ENCODE measurements at regions not wholly inside any gene's neighbourhood (a gene's known extent, or its start where the extent isn't known, plus 50 kb on each side); places are given as distances from the start of the nearest gene placed in this dataset.

GRCh38 chr13:109447667-109448066 is 338.7 kb downstream of the IRS2 start (continued):
- TF ChIP-seq TEAD4 (CRISPR knock-in tag; IDR thresholded peaks at IDR 0.05), result no peak
- TF ChIP-seq, protein P1, sequence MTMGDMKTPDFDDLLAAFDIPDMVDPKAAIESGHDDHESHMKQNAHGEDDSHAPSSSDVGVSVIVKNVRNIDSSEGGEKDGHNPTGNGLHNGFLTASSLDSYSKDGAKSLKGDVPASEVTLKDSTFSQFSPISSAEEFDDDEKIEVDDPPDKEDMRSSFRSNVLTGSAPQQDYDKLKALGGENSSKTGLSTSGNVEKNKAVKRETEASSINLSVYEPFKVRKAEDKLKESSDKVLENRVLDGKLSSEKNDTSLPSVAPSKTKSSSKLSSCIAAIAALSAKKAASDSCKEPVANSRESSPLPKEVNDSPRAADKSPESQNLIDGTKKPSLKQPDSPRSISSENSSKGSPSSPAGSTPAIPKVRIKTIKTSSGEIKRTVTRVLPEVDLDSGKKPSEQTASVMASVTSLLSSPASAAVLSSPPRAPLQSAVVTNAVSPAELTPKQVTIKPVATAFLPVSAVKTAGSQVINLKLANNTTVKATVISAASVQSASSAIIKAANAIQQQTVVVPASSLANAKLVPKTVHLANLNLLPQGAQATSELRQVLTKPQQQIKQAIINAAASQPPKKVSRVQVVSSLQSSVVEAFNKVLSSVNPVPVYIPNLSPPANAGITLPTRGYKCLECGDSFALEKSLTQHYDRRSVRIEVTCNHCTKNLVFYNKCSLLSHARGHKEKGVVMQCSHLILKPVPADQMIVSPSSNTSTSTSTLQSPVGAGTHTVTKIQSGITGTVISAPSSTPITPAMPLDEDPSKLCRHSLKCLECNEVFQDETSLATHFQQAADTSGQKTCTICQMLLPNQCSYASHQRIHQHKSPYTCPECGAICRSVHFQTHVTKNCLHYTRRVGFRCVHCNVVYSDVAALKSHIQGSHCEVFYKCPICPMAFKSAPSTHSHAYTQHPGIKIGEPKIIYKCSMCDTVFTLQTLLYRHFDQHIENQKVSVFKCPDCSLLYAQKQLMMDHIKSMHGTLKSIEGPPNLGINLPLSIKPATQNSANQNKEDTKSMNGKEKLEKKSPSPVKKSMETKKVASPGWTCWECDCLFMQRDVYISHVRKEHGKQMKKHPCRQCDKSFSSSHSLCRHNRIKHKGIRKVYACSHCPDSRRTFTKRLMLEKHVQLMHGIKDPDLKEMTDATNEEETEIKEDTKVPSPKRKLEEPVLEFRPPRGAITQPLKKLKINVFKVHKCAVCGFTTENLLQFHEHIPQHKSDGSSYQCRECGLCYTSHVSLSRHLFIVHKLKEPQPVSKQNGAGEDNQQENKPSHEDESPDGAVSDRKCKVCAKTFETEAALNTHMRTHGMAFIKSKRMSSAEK (CRISPR knock-in tag; IDR thresholded peaks at IDR 0.05; ENCODE audit: borderline replicate concordance), result no peak
- TF ChIP-seq SMAD4 (CRISPR knock-in tag; IDR thresholded peaks at IDR 0.05), result no peak
- no peak for TF ChIP-seq IRF2 (CRISPR knock-in tag; IDR thresholded peaks at IDR 0.05; ENCODE audit: borderline replicate concordance, low read depth)
- TF ChIP-seq SP1 (CRISPR knock-in tag; conservative IDR thresholded peaks at IDR 0.05), result no peak

- H3K4me1 Mint-ChIP-seq, result no peaks in the 10 kb centered on the region
- ATAC-seq (no peak), DNase-seq (ENCODE audit: low spot score) (no peak)
- no peak overlapping the region for H3K4me3 Mint-ChIP-seq
- H3K27me3 Mint-ChIP-seq (ENCODE audit: low read depth), result no peaks in the 10 kb centered on the region; the same call in 1 of the 2 replicates
- peaks cover 35% of the 10 kb centered on the region for H3K9me3 Mint-ChIP-seq
- H3K36me3 Mint-ChIP-seq, result 0 out of 2 replicates have a peak, but pooled peaks cover 13% of the 10 kb centered on the region
- CTCF ChIA-PET, result no interaction called here
- TF ChIP-seq FOXK1 (CRISPR knock-in tag; IDR thresholded peaks at IDR 0.05) (no peak), KAT7 (CRISPR knock-in tag; IDR thresholded peaks at IDR 0.05; ENCODE audit: borderline replicate concordance) (no peak), ZNF671 (CRISPR knock-in tag; IDR thresholded peaks at IDR 0.05) (no peak), ATF3 (CRISPR knock-in tag; conservative IDR thresholded peaks at IDR 0.05) (no peak), NR2C2 (CRISPR knock-in tag; IDR thresholded peaks at IDR 0.05) (no peak), ZNF281 (CRISPR knock-in tag; IDR thresholded peaks at IDR 0.05) (no peak)
- TF ChIP-seq, protein P2, sequence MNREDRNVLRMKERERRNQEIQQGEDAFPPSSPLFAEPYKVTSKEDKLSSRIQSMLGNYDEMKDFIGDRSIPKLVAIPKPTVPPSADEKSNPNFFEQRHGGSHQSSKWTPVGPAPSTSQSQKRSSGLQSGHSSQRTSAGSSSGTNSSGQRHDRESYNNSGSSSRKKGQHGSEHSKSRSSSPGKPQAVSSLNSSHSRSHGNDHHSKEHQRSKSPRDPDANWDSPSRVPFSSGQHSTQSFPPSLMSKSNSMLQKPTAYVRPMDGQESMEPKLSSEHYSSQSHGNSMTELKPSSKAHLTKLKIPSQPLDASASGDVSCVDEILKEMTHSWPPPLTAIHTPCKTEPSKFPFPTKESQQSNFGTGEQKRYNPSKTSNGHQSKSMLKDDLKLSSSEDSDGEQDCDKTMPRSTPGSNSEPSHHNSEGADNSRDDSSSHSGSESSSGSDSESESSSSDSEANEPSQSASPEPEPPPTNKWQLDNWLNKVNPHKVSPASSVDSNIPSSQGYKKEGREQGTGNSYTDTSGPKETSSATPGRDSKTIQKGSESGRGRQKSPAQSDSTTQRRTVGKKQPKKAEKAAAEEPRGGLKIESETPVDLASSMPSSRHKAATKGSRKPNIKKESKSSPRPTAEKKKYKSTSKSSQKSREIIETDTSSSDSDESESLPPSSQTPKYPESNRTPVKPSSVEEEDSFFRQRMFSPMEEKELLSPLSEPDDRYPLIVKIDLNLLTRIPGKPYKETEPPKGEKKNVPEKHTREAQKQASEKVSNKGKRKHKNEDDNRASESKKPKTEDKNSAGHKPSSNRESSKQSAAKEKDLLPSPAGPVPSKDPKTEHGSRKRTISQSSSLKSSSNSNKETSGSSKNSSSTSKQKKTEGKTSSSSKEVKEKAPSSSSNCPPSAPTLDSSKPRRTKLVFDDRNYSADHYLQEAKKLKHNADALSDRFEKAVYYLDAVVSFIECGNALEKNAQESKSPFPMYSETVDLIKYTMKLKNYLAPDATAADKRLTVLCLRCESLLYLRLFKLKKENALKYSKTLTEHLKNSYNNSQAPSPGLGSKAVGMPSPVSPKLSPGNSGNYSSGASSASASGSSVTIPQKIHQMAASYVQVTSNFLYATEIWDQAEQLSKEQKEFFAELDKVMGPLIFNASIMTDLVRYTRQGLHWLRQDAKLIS (CRISPR knock-in tag; IDR thresholded peaks at IDR 0.05; ENCODE audit: borderline replicate concordance), result no peak
- H3K27ac Mint-ChIP-seq, result no peak overlapping the region
- POLR2A ChIA-PET, result no interaction called here
Observed at GRCh38 chr13:109440320-109440719, 346.1 kb downstream of the IRS2 start.

DNA sequence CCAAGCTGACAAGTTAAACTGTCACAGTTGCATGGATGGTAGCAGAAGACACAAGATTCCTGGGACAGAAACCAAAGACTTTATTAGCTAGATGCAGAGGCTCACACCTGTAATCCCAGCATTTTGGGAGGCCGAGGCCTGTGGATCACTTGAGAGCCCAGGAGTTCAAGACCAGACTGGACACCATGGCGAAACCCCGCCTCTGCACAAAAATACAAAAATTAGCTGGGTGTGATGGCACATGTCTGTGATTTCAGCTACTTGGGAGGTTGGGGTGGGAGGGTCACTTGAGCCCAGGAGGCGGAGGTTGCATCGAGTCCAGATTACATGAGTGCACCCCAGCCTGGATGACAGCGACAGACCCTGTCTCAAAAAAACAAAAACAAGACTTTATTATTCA is 346.6 kb downstream of the IRS2 start:
- H3K27me3 Mint-ChIP-seq (ENCODE audit: low read depth), result no peaks in the 10 kb centered on the region; the same call in 1 of the 2 replicates
- ChIA-PET CTCF (no interaction called here), POLR2A (no interaction called here)
- no peaks in the 10 kb centered on the region for H3K4me1 Mint-ChIP-seq
- H3K27ac Mint-ChIP-seq, result no peak overlapping the region
- H3K4me3 Mint-ChIP-seq, result no peak overlapping the region
- H3K36me3 Mint-ChIP-seq, result 0 out of 2 replicates have a peak, but pooled peaks cover 13% of the 10 kb centered on the region
- ATAC-seq (no peak), DNase-seq (ENCODE audit: low spot score) (no peak)
- H3K9me3 Mint-ChIP-seq, result peaks cover 35% of the 10 kb centered on the region
- TF ChIP-seq ZNF121 (CRISPR knock-in tag; IDR thresholded peaks at IDR 0.05) (no peak), ZNF219 (CRISPR knock-in tag; IDR thresholded peaks at IDR 0.05; ENCODE audit: borderline replicate concordance) (no peak), SMAD4 (CRISPR knock-in tag; IDR thresholded peaks at IDR 0.05) (no peak), E2F4 (CRISPR knock-in tag; IDR thresholded peaks at IDR 0.05; ENCODE audit: borderline replicate concordance, low read depth) (no peak), TP53 (CRISPR knock-in tag; IDR thresholded peaks at IDR 0.05) (no peak), FOXP1 (CRISPR knock-in tag; IDR thresholded peaks at IDR 0.05; ENCODE audit: borderline replicate concordance) (no peak)
- TF ChIP-seq, protein P3, sequence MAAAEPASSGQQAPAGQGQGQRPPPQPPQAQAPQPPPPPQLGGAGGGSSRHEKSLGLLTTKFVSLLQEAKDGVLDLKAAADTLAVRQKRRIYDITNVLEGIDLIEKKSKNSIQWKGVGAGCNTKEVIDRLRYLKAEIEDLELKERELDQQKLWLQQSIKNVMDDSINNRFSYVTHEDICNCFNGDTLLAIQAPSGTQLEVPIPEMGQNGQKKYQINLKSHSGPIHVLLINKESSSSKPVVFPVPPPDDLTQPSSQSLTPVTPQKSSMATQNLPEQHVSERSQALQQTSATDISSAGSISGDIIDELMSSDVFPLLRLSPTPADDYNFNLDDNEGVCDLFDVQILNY (CRISPR knock-in tag; IDR thresholded peaks at IDR 0.05), result no peak
- TF ChIP-seq, protein P4, sequence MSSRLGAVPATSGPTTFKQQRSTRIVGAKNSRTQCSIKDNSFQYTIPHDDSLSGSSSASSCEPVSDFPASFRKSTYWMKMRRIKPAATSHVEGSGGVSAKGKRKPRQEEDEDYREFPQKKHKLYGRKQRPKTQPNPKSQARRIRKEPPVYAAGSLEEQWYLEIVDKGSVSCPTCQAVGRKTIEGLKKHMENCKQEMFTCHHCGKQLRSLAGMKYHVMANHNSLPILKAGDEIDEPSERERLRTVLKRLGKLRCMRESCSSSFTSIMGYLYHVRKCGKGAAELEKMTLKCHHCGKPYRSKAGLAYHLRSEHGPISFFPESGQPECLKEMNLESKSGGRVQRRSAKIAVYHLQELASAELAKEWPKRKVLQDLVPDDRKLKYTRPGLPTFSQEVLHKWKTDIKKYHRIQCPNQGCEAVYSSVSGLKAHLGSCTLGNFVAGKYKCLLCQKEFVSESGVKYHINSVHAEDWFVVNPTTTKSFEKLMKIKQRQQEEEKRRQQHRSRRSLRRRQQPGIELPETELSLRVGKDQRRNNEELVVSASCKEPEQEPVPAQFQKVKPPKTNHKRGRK (CRISPR knock-in tag; IDR thresholded peaks at IDR 0.05; ENCODE audit: borderline replicate concordance), result no peak
